ENCODE measurements at regions not wholly inside any gene's neighbourhood (a gene's known extent, or its start where the extent isn't known, plus 50 kb on each side); places are given as distances from the start of the nearest gene placed in this dataset.

DNA sequence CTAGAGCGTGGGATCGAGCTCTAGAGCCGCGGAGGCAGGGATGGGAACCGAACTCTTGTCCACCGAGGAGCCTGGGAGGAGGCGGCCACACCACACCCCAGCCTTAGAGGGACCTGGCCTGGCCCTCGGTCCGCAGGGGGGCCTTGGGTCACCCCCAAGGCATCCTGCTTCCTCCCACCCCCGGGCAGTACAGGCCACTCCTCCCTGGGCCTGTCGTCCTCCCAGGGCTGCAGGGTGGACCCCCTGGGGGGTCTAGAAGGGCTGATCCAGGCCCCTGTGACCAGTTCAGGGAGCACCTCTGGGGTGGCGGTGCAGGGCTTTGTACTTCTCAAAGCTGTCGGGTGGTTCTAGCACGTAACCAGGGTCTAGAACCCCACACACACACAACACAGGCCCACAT, 79.1 kb upstream of the FBRSL1 start:
- TF ChIP-seq CTCF (IDR thresholded peaks at IDR 0.05) (no peak), RCOR1 (IDR thresholded peaks at IDR 0.05; ENCODE audit: low read length) (no peak)
